Activated gamma-delta T cell treated with Interleukin-2 at 50 U/mL for 16 hours (primary cell): ENCODE measurements at regions not wholly inside any gene's neighbourhood (a gene's known extent, or its start where the extent isn't known, plus 50 kb on each side); places are given as distances from the start of the nearest gene placed in this dataset.

Source experiments
- DNase-seq: peaks from one replicate; pipeline ENCODE4 v3.0.0-alpha.2; 2020

GRCh38 chr13:22137361-22138050 lies 466.6 kb downstream of the FGF9 start:
- no peak for DNase-seq

- no peak for DNase-seq
Measured at GRCh38 chr13:22138947-22139346, 468.1 kb downstream of the FGF9 start.

GRCh38 chr13:22141716-22142115 lies 470.8 kb downstream of the FGF9 start:
- no peak for DNase-seq

GRCh38 chr13:22143671-22144070 lies 472.8 kb downstream of the FGF9 start:
- DNase-seq: no peak

- no peak for DNase-seq
Measured at GRCh38 chr13:22144806-22145205, 473.9 kb downstream of the FGF9 start.

GRCh38 chr13:22148187-22148586 lies 477.3 kb downstream of the FGF9 start:
- no peak for DNase-seq

- no peak for DNase-seq
Measured at GRCh38 chr13:22152751-22153150, 481.9 kb downstream of the FGF9 start.

GRCh38 chr13:22154041-22154440 lies 483.2 kb downstream of the FGF9 start:
- no peak for DNase-seq

- DNase-seq: no peak
Measured at GRCh38 chr13:22161871-22162270, 491.0 kb downstream of the FGF9 start.

GRCh38 chr13:22162889-22163288 lies 492.0 kb downstream of the FGF9 start:
- DNase-seq: no peak

GRCh38 chr13:22168437-22169190 lies 497.7 kb downstream of the FGF9 start:
- no peak for DNase-seq

- no peak for DNase-seq
Measured at GRCh38 chr13:22169473-22169872, 498.6 kb downstream of the FGF9 start.

- DNase-seq: no peak
Measured at GRCh38 chr13:22173610-22174009, 502.7 kb downstream of the FGF9 start.

GRCh38 chr13:22175241-22175640 lies 504.4 kb downstream of the FGF9 start:
- no peak for DNase-seq

- DNase-seq: no peak
Measured at GRCh38 chr13:22175815-22176214, 504.9 kb downstream of the FGF9 start.

GRCh38 chr13:22176968-22177520 lies 506.2 kb downstream of the FGF9 start:
- no peak for DNase-seq

- no peak for DNase-seq
Measured at GRCh38 chr13:22178878-22179277, 508.0 kb downstream of the FGF9 start.

GRCh38 chr13:22187329-22187728 lies 516.5 kb downstream of the FGF9 start:
- no peak for DNase-seq

- DNase-seq: no peak
Measured at GRCh38 chr13:22189176-22190048, 518.5 kb downstream of the FGF9 start.

- no peak for DNase-seq
Measured at GRCh38 chr13:22193070-22193469, 522.2 kb downstream of the FGF9 start.

- DNase-seq: no peak
Measured at GRCh38 chr13:22194106-22194805, 523.4 kb downstream of the FGF9 start.

- DNase-seq: no peak
Measured at GRCh38 chr13:22195726-22196125, 524.9 kb downstream of the FGF9 start.

GRCh38 chr13:22196777-22197176 lies 525.9 kb downstream of the FGF9 start:
- no peak for DNase-seq
